Endodermal cell (in vitro differentiated cells): ENCODE measurements at regions not wholly inside any gene's neighbourhood (a gene's known extent, or its start where the extent isn't known, plus 50 kb on each side); places are given as distances from the start of the nearest gene placed in this dataset.

Experiments used
- DNase-seq: peaks from one replicate; pipeline ENCODE4 v3.0.0-alpha.2; 2017
- H3K27ac ChIP-seq: 2 replicates; pipeline ENCODE4 v1.5.1; 2013; ENCODE audit warnings: mild to moderate bottlenecking, low read depth, low read length, moderate library complexity
- H3K27me3 ChIP-seq: 2 replicates; pipeline ENCODE4 v1.6.1; 2013; ENCODE audit warnings: mild to moderate bottlenecking, low read length, moderate library complexity; ENCODE audit not compliant: insufficient read depth, control insufficient read depth, poor library complexity, severe bottlenecking
- H3K36me3 ChIP-seq: 2 replicates; pipeline ENCODE4 v1.7.0; 2013; ENCODE audit warnings: mild to moderate bottlenecking, low read length, moderate library complexity; ENCODE audit not compliant: control insufficient read depth, insufficient read depth
- H3K4me1 ChIP-seq: one replicate; pipeline ENCODE4 v1.7.0; 2013; ENCODE audit warnings: low read length; ENCODE audit not compliant: control insufficient read depth, insufficient read depth
- H3K4me3 ChIP-seq: 2 replicates; pipeline ENCODE4 v1.5.1; 2013; ENCODE audit warnings: mild to moderate bottlenecking, low read length, moderate library complexity
- H3K9ac ChIP-seq: 2 replicates; pipeline ENCODE4 v1.6.1; 2013; ENCODE audit warnings: mild to moderate bottlenecking, low read length, moderate library complexity; ENCODE audit not compliant: poor library complexity, severe bottlenecking; ENCODE audit errors: extremely low read depth
- H3K9me3 ChIP-seq: 2 replicates; pipeline ENCODE4 v1.6.1; 2013; ENCODE audit warnings: mild to moderate bottlenecking, low read length, moderate library complexity; ENCODE audit not compliant: control insufficient read depth
- H3K27ac Mint-ChIP-seq: 2 replicates; pipeline ENCODE4 v1.8.0; 2020; ENCODE audit warnings: mixed read lengths
- H3K27me3 Mint-ChIP-seq: 2 replicates; pipeline ENCODE4 v1.8.0; 2021; ENCODE audit warnings: mild to moderate bottlenecking, mixed read lengths; ENCODE audit not compliant: insufficient read depth
- H3K36me3 Mint-ChIP-seq: 2 replicates; pipeline ENCODE4 v1.8.0; 2020; ENCODE audit warnings: low read depth, mixed read lengths
- H3K4me1 Mint-ChIP-seq: 2 replicates; pipeline ENCODE4 v1.8.0; 2020; ENCODE audit warnings: mixed read lengths
- H3K4me3 Mint-ChIP-seq: 2 replicates; pipeline ENCODE4 v1.8.0; 2020; ENCODE audit warnings: mild to moderate bottlenecking, moderate library complexity, mixed read lengths
- H3K9me3 Mint-ChIP-seq: 2 replicates; pipeline ENCODE4 v1.8.0; 2020; ENCODE audit warnings: mild to moderate bottlenecking, mixed read lengths
- WGBS, 2 experiments: methylation state at CpG; one replicate each; pipeline versions ENCODE4 v1.1.5 to v1.1.7; 2013; ENCODE audit warnings: missing lambda C conversion rate in 2 of 2, mixed read lengths in 1 of 2; ENCODE audit not compliant: insufficient coverage in 1 of 2, insufficient read length in 1 of 2; 5-methylcytosine and 5-hydroxymethylcytosine counted together
- TF ChIP-seq, protein P1 (sequence below): fragments of 200-600 bp; sonication (generic); conservative IDR thresholded peaks from 2 replicates; pipeline ENCODE4 v1.5.0; 2021; ENCODE audit warnings: antibody characterized with exemption, mild to moderate bottlenecking

DNA sequence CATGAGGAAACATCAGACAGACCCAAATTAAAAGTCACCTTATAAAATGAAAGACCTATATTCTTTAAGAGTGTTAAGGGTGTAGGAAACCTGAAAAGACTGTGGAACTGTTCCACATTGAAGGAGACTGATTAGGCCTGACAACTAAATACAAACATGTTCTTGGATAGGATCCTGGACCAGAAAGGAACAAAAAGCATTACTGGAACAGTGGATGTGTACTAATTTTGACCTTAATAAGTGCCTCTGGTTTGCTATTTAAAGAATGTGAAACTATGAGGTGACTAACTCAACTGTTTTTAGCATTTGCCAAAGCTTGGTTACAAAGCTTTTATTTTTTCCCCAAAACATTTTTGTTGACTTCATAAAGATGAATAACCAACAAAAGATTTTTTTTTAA lies 340.6 kb downstream of the CAAP1 start:
- no peaks in the 10 kb centered on the region for H3K27me3 Mint-ChIP-seq
- no peaks in the 10 kb centered on the region for H3K4me1 Mint-ChIP-seq
- H3K4me3 Mint-ChIP-seq = no peak overlapping the region
- H3K9me3 Mint-ChIP-seq = no peaks in the 10 kb centered on the region
- Histone ChIP-seq H3K27me3 (no peaks in the 10 kb centered on the region), H3K9me3 (no peaks in the 10 kb centered on the region), H3K4me1 (no peaks in the 10 kb centered on the region), H3K9ac (no peak overlapping the region), H3K36me3 (no peaks in the 10 kb centered on the region), H3K4me3 (no peak overlapping the region), H3K27ac (no peak overlapping the region)
- H3K36me3 Mint-ChIP-seq = no peaks in the 10 kb centered on the region
- no peak overlapping the region for H3K27ac Mint-ChIP-seq
- TF ChIP-seq, protein P1, sequence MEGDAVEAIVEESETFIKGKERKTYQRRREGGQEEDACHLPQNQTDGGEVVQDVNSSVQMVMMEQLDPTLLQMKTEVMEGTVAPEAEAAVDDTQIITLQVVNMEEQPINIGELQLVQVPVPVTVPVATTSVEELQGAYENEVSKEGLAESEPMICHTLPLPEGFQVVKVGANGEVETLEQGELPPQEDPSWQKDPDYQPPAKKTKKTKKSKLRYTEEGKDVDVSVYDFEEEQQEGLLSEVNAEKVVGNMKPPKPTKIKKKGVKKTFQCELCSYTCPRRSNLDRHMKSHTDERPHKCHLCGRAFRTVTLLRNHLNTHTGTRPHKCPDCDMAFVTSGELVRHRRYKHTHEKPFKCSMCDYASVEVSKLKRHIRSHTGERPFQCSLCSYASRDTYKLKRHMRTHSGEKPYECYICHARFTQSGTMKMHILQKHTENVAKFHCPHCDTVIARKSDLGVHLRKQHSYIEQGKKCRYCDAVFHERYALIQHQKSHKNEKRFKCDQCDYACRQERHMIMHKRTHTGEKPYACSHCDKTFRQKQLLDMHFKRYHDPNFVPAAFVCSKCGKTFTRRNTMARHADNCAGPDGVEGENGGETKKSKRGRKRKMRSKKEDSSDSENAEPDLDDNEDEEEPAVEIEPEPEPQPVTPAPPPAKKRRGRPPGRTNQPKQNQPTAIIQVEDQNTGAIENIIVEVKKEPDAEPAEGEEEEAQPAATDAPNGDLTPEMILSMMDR = no peak
- no peak for DNase-seq

DNA sequence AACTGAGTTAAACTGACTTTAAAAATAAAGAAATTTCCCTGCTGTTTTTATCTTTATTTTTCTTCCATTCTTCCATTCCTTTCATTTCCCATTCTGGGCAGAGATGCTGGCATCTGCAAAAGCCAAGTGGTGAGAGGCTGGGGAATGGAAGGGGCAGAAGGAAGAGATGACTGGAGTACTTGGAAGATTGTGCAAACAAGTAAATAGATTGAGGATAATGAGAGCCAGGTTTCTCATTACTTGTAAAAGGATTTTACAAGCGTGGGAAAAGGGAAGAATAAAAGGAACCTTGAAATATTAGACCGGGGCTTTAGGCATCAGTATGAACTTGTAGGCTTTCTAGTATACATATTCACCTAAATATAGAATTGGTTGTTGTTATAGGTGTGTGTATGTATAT lies 341.2 kb downstream of the CAAP1 start:
- no peaks in the 10 kb centered on the region for H3K4me1 ChIP-seq
- WGBS, 2 experiments = 94% methylated on average over 1 of the region's 2 CpGs; no CpG with 5 or more reads in 1 of the 2 experiments
- Mint-ChIP-seq H3K27me3 (no peaks in the 10 kb centered on the region), H3K4me3 (no peak overlapping the region), H3K4me1 (no peaks in the 10 kb centered on the region), H3K9me3 (no peaks in the 10 kb centered on the region), H3K27ac (no peak overlapping the region), H3K36me3 (no peaks in the 10 kb centered on the region)
- TF ChIP-seq, protein P1 = no peak
- H3K9me3 ChIP-seq = no peaks in the 10 kb centered on the region
- no peak overlapping the region for H3K27ac ChIP-seq
- H3K36me3 ChIP-seq = no peaks in the 10 kb centered on the region
- DNase-seq = no peak
- no peak overlapping the region for H3K9ac ChIP-seq
- H3K4me3 ChIP-seq = no peak overlapping the region
- no peaks in the 10 kb centered on the region for H3K27me3 ChIP-seq

GRCh38 chr9:26548781-26549290 lies 343.8 kb downstream of the CAAP1 start:
- 88 to 89% methylated on average over 1 to 4 of the region's 4 CpGs for WGBS, 2 experiments
- TF ChIP-seq, protein P1 = no peak
- no peak overlapping the region for H3K4me3 Mint-ChIP-seq

More at GRCh38 chr9:26548781-26549290, 343.8 kb downstream of the CAAP1 start:
- Histone ChIP-seq H3K9ac (no peak overlapping the region), H3K36me3 (no peaks in the 10 kb centered on the region), H3K4me3 (no peak overlapping the region), H3K9me3 (no peaks in the 10 kb centered on the region), H3K27ac (no peak overlapping the region), H3K4me1 (no peaks in the 10 kb centered on the region), H3K27me3 (no peaks in the 10 kb centered on the region)
- no peaks in the 10 kb centered on the region for H3K9me3 Mint-ChIP-seq
- H3K27ac Mint-ChIP-seq = no peak overlapping the region
- no peaks in the 10 kb centered on the region for H3K27me3 Mint-ChIP-seq
- no peaks in the 10 kb centered on the region for H3K4me1 Mint-ChIP-seq
- DNase-seq = no peak
- H3K36me3 Mint-ChIP-seq = no peaks in the 10 kb centered on the region
